Esophagus squamous epithelium (tissue), 5 donors: ENCODE measurements at regions not wholly inside any gene's neighbourhood (a gene's known extent, or its start where the extent isn't known, plus 50 kb on each side); places are given as distances from the start of the nearest gene placed in this dataset.

ENCODE experiments used
- DNase-seq: peaks from one replicate; lab custom pipeline; 2025; lab: John Stamatoyannopoulos, UW
- H3K27ac ChIP-seq, 4 donors: fragments of 200-600 bp; sonication (generic); one replicate each; pipeline ENCODE4 v1.5.1; 2016 to 2019; ENCODE audit warnings: mild to moderate bottlenecking in 1 of 4
- H3K27me3 ChIP-seq, 4 donors: fragments of 200-600 bp; sonication (generic); 1 replicate in 3 of 4; 2 replicates in 1 of 4; pipeline versions ENCODE4 v1.5.1 to v1.6.0; 2017 to 2021; ENCODE audit warnings: antibody characterized with exemption in 1 of 4
- H3K36me3 ChIP-seq, 3 donors: fragments of 200-600 bp; sonication (generic); one replicate each; pipeline ENCODE4 v1.5.1; 2016 to 2019
- H3K4me1 ChIP-seq, 3 donors: fragments of 200-600 bp; sonication (generic); one replicate each; pipeline ENCODE4 v1.5.1; 2017 to 2019
- H3K4me3 ChIP-seq, 4 donors: fragments of 200-600 bp; sonication (generic); 1 replicate in 3 of 4; 2 replicates in 1 of 4; pipeline ENCODE4 v1.5.1; 2016 to 2019; ENCODE audit warnings: mild to moderate bottlenecking in 2 of 4, moderate library complexity in 1 of 4
- H3K9me3 ChIP-seq, 3 donors: fragments of 200-600 bp; sonication (generic); one replicate each; pipeline ENCODE4 v1.5.1; 2016 to 2019
- POLR2A ChIP-seq, 4 donors: fragments of 450-650 bp; IDR thresholded peaks; one replicate each; pipeline ENCODE4 v1.6.1; 2017; ENCODE audit warnings: antibody characterized with exemption in 4 of 4, mild to moderate bottlenecking in 4 of 4, moderate library complexity in 3 of 4
- WGBS, 2 donors: methylation state at CpG; one replicate each; pipeline ENCODE4 v1.1.5; 2018; 5-methylcytosine and 5-hydroxymethylcytosine counted together
- intact Hi-C: fragments of 100-400 bp; cut with DNase I; formaldehyde crosslinking; loops from one replicate; pipeline ENCODE4 v1.15.0; 2022
- TF ChIP-seq, protein P1 (sequence below), 6 experiments: fragments of 450-650 bp in 4 of 6; fragments of 200-600 bp in 2 of 6; sonication (generic) in 2 of 6; IDR thresholded peaks; one replicate each; pipeline ENCODE4 v1.5.1; 2016 to 2019; ENCODE audit warnings: antibody characterized with exemption in 6 of 6, mild to moderate bottlenecking in 4 of 6, moderate library complexity in 4 of 6
- donor health status: DM: yes; HTN: yes; CAD: no.

DNA sequence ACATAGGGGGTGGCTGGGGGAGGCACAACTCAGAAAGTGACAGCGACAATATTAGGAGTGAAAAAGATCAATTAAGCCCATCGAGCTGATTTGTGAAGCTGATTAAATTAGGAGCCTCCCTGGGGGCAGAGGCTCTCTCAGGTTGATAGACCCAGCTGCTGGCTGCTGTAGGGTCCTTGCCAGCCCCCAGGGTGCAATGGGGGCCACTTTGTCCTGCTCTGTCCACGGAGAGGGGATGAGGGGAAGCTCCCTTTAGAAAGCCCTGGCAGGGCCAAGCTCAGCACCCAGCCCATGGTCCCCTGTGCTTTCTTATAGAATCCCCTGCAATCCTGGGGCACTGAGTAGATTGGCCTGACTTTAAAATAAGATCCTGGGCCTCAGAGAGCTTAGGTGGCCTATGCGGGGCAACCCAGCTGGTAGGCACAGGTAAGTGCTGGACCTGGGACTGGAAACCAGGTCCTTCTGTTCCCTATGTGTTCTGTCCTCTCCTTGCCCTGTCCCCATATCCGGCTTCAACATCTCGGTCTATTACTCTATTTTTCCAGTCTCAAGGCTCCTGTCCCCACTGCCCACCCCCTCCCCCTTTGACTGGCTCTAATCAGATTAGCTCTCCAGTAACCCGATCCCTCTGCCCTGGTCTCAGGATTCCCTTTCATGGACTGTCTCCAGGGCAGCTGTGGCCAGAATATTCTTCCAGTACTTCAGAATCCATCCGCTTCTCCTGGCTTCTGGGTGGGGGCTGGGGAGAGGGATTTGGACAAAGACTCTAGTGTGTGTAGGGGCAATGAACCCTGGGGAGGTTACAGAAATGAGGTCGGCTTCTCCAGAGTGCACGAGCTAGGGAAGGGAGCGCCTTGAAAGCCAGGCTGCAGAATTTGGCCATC lies 259.6 kb downstream of the RPS24 start:
- Histone ChIP-seq H3K27me3 (peaks cover 0 to 4% (median 0%) of the 10 kb centered on the region in 4 donors), H3K4me3 (no peak overlapping the region), H3K27ac (no peak overlapping the region), H3K4me1 (no peaks in the 10 kb centered on the region), H3K9me3 (no peaks in the 10 kb centered on the region), H3K36me3 (no peaks in the 10 kb centered on the region)
- intact Hi-C loops: no loop called here
- WGBS, 2 donors: 77 to 84% methylated on average over 8 to 9 of the region's 11 CpGs
- no peak for DNase-seq
- no peak for TF ChIP-seq POLR2A (IDR thresholded peaks at IDR 0.05)
- TF ChIP-seq, protein P1, sequence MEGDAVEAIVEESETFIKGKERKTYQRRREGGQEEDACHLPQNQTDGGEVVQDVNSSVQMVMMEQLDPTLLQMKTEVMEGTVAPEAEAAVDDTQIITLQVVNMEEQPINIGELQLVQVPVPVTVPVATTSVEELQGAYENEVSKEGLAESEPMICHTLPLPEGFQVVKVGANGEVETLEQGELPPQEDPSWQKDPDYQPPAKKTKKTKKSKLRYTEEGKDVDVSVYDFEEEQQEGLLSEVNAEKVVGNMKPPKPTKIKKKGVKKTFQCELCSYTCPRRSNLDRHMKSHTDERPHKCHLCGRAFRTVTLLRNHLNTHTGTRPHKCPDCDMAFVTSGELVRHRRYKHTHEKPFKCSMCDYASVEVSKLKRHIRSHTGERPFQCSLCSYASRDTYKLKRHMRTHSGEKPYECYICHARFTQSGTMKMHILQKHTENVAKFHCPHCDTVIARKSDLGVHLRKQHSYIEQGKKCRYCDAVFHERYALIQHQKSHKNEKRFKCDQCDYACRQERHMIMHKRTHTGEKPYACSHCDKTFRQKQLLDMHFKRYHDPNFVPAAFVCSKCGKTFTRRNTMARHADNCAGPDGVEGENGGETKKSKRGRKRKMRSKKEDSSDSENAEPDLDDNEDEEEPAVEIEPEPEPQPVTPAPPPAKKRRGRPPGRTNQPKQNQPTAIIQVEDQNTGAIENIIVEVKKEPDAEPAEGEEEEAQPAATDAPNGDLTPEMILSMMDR (IDR thresholded peaks at IDR 0.05): no peak

DNA sequence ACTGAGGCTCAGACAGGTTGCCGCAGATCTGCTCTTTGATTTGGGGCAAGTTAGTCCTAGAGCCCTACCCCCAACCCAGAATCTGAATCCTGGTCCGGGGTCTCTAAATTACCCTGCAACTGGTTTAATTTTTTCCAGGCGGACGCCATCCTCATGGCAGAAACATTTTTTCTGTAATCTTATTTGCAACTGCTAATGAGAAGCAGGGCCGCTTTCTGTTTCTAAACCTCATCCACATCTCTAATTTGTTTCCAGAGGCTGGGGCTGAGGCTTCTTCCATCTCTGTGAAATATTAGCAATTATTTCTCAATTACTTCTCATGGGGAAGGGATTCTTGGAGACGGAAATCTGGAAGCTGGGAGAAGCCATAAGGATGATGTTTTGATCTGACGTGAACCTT lies 261.6 kb downstream of the RPS24 start:
- intact Hi-C loops: no loop called here
- H3K36me3 ChIP-seq: no peaks in the 10 kb centered on the region
- 74 to 90% methylated on average over 5 to 7 of the region's 7 CpGs for WGBS, 2 donors
- DNase-seq: no peak
- TF ChIP-seq, protein P1 (IDR thresholded peaks at IDR 0.05): no peak
- TF ChIP-seq POLR2A (IDR thresholded peaks at IDR 0.05): no peak
- no peaks in the 10 kb centered on the region for H3K4me1 ChIP-seq
- H3K27me3 ChIP-seq: no peaks in the 10 kb centered on the region
- H3K4me3 ChIP-seq: no peak overlapping the region
- no peaks in the 10 kb centered on the region for H3K9me3 ChIP-seq
- peak overlapping the region in 3 of 4 donors; percentile 47 to 79 (median 60) for H3K27ac ChIP-seq

DNA sequence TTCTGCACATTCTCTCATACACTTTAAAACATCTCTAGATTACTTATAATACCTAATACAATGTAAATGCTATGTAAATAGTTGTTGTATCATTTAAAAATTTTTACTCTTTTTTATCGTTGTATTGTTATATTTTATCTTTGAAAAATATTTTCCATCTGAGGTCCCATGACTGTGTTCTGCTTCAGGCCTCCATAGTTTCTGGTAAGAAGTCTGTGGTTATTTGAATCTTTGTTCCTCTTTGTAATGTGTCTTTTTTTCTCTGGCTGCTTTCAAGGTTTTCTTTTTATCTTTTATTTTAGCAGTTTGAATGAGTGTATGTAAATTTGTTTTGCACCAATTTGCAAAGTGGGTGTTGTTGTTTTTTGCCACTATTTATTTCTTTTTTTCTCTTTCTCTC lies 263.1 kb downstream of the RPS24 start:
- WGBS, 2 donors: 64 to 69% methylated on average over 1 of the region's 1 CpG
- peaks cover 0 to under 1% (median 0%) of the 10 kb centered on the region in 3 donors for H3K4me1 ChIP-seq
- H3K27ac ChIP-seq: no peak overlapping the region
- no peaks in the 10 kb centered on the region for H3K9me3 ChIP-seq
- DNase-seq: no peak
- no peaks in the 10 kb centered on the region for H3K27me3 ChIP-seq
- no peak overlapping the region for H3K4me3 ChIP-seq
- TF ChIP-seq POLR2A (IDR thresholded peaks at IDR 0.05): no peak
- TF ChIP-seq, protein P1 (IDR thresholded peaks at IDR 0.05): no peak
- intact Hi-C loops: no loop called here
- no peaks in the 10 kb centered on the region for H3K36me3 ChIP-seq

DNA sequence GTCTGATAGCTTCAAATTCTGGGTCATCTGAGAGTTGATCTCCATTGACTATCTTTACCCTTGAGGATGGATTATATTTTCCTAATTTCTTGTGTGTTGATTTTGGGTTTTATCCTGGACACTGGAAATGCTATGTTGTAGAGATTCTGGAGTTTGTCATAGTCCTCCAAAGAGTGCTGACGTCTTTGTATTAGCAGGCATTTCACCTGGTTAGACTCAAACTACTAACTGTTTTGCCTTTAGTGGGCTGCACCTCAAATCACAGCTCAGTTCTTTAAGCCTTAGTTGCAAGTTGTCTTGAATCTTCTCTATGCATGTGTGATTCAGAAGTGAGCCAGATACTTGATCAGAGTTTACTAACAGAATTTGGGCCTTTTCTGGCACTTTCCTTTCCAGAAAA lies 264.3 kb downstream of the RPS24 start:
- 82 to 100% methylated on average over 1 of the region's 1 CpG for WGBS, 2 donors
- intact Hi-C loops: no loop called here
- Histone ChIP-seq H3K36me3 (no peaks in the 10 kb centered on the region), H3K9me3 (no peaks in the 10 kb centered on the region), H3K27me3 (no peaks in the 10 kb centered on the region), H3K4me1 (peaks cover 4 to 12% (median 5%) of the 10 kb centered on the region in 3 donors), H3K4me3 (no peak overlapping the region), H3K27ac (no peak overlapping the region)
- TF ChIP-seq POLR2A (IDR thresholded peaks at IDR 0.05): no peak
- TF ChIP-seq, protein P1 (IDR thresholded peaks at IDR 0.05): no peak
- DNase-seq: no peak

DNA sequence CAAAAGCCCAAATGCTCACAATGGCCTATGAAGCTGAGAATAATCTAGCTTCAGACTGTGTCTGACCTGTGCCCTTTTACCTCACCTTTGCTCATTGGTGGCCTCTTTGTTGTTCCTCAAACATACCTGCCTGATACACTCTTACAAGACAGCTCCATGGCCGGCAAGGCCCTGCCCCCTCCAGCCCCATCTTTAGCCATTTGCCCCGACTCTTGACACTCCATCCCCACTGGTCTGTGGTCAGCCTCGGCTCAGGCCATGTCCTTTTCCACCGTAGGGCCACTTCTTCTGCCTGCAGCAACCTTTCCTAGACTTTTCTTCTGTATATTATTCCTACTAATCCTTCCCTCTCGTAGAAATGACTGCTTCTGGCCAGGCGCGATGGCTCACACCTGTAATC lies 265.2 kb downstream of the RPS24 start:
- DNase-seq: no peak
- TF ChIP-seq, protein P1 (IDR thresholded peaks at IDR 0.05): no peak
- intact Hi-C loops: no loop called here
- no peaks in the 10 kb centered on the region for H3K9me3 ChIP-seq
- peaks cover 4 to 19% (median 9%) of the 10 kb centered on the region in 3 donors for H3K4me1 ChIP-seq
- peak overlapping the region in 1 of 4 donors; percentile 40 for H3K27ac ChIP-seq
- H3K4me3 ChIP-seq: no peak overlapping the region
- H3K27me3 ChIP-seq: no peaks in the 10 kb centered on the region
- 59 to 88% methylated on average over 4 to 7 of the region's 7 CpGs for WGBS, 2 donors
- H3K36me3 ChIP-seq: no peaks in the 10 kb centered on the region
